Myocyte (in vitro differentiated cells): ENCODE measurements at regions not wholly inside any gene's neighbourhood (a gene's known extent, or its start where the extent isn't known, plus 50 kb on each side); places are given as distances from the start of the nearest gene placed in this dataset.

Experiments
- DNase-seq: peaks from one replicate; pipeline ENCODE4 v3.0.0-alpha.2; 2012; ENCODE audit warnings: low read depth

- DNase-seq = no peak
Measured at GRCh38 chr16:56140645-56141044, 50.6 kb upstream of the GNAO1 start.

- DNase-seq = no peak
Measured at GRCh38 chr16:56137269-56137668, 54.0 kb upstream of the GNAO1 start.

GRCh38 chr16:56136256-56136655, 55.0 kb upstream of the GNAO1 start:
- no peak for DNase-seq

- no peak for DNase-seq
Measured at GRCh38 chr16:56134790-56135189, 56.5 kb upstream of the GNAO1 start.

- DNase-seq = no peak
Measured at GRCh38 chr16:56125922-56126321, 65.4 kb upstream of the GNAO1 start.

- DNase-seq = no peak
Measured at GRCh38 chr16:56122251-56122650, 69.0 kb upstream of the GNAO1 start.

- DNase-seq = no peak
Measured at GRCh38 chr16:56121156-56121500, 70.2 kb upstream of the GNAO1 start.

- no peak for DNase-seq
Measured at GRCh38 chr16:56120447-56121155, 70.7 kb upstream of the GNAO1 start.

GRCh38 chr16:56119133-56119532, 72.2 kb upstream of the GNAO1 start:
- no peak for DNase-seq

GRCh38 chr16:56116577-56116964, 74.7 kb upstream of the GNAO1 start:
- DNase-seq = no peak

GRCh38 chr16:56115817-56116576, 75.3 kb upstream of the GNAO1 start:
- DNase-seq = no peak

- no peak for DNase-seq
Measured at GRCh38 chr16:56113223-56113622, 78.1 kb upstream of the GNAO1 start.

GRCh38 chr16:56111100-56111499, 80.2 kb upstream of the GNAO1 start:
- no peak for DNase-seq

- no peak for DNase-seq
Measured at GRCh38 chr16:56109994-56110393, 81.3 kb upstream of the GNAO1 start.

GRCh38 chr16:56109205-56109604, 82.1 kb upstream of the GNAO1 start:
- DNase-seq = no peak

GRCh38 chr16:56108724-56109123, 82.6 kb upstream of the GNAO1 start:
- DNase-seq = no peak

- DNase-seq = no peak
Measured at GRCh38 chr16:56108056-56108471, 83.2 kb upstream of the GNAO1 start.

GRCh38 chr16:56106527-56106926, 84.8 kb upstream of the GNAO1 start:
- DNase-seq = no peak

- no peak for DNase-seq
Measured at GRCh38 chr16:56102906-56103305, 88.4 kb upstream of the GNAO1 start.

- DNase-seq = no peak
Measured at GRCh38 chr16:56102183-56102686, 89.1 kb upstream of the GNAO1 start.

- no peak for DNase-seq
Measured at GRCh38 chr16:56101480-56101879, 89.8 kb upstream of the GNAO1 start.

- DNase-seq = no peak
Measured at GRCh38 chr16:56097306-56097705, 94.0 kb upstream of the GNAO1 start.

- DNase-seq = no peak
Measured at GRCh38 chr16:56094231-56094630, 97.1 kb upstream of the GNAO1 start.
